NB4 (cell line): ENCODE measurements at regions not wholly inside any gene's neighbourhood (a gene's known extent, or its start where the extent isn't known, plus 50 kb on each side); places are given as distances from the start of the nearest gene placed in this dataset.
"Not testable (repeated sequence)": the region's sequence is repeated elsewhere in the genome, so short reads cannot be mapped to it uniquely, and the experiment has no call there.

ENCODE experiments used
- DNase-seq: peaks from one replicate; pipeline ENCODE4 v3.0.0; 2010; ENCODE audit warnings: low read depth
- H3K4me3 ChIP-seq: one replicate; pipeline ENCODE4 v1.5.1; 2011; ENCODE audit warnings: mild to moderate bottlenecking, low read depth, low read length, moderate library complexity
- MYC ChIP-seq: IDR thresholded peaks from 2 replicates; pipeline ENCODE4 v1.6.1; 2011; ENCODE audit warnings: low read depth, low read length
- POLR2A ChIP-seq: IDR thresholded peaks from 2 replicates; pipeline ENCODE4 v1.6.1; 2011; ENCODE audit warnings: mild to moderate bottlenecking; ENCODE audit not compliant: insufficient read length; ENCODE audit errors: extremely low read depth
- TF ChIP-seq, protein P1 (sequence below): IDR thresholded peaks from 2 replicates; pipeline ENCODE4 v1.6.1; 2011; ENCODE audit warnings: low read depth, low read length
- TF ChIP-seq, protein P2 (sequence below): IDR thresholded peaks from one replicate; pipeline ENCODE4 v1.5.1; 2012; ENCODE audit warnings: low read depth, low read length

DNA sequence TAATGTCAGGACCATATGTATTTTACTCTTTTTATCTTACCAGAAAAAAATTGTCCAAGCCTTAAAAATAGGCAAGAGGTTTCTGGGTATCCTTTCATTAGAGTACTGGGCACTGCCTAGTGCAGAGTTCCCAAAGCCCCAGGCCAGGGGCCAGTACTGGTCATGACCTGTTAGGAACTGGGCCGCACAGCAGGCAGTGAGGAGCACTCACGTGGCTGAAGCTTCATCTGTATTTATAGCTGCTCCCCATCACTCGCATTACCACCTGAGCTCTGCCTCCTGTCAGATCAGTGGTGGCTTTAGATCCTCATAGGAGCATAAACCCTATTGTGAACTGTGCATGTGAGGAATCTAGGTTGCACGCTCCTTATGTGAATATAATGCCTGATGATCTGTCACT lies 632.9 kb downstream of the UTRN start:
- no peak for DNase-seq
- TF ChIP-seq, protein P1, sequence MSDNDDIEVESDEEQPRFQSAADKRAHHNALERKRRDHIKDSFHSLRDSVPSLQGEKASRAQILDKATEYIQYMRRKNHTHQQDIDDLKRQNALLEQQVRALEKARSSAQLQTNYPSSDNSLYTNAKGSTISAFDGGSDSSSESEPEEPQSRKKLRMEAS: no peak
- TF ChIP-seq MYC (no peak), POLR2A (no peak)
- TF ChIP-seq, protein P2, sequence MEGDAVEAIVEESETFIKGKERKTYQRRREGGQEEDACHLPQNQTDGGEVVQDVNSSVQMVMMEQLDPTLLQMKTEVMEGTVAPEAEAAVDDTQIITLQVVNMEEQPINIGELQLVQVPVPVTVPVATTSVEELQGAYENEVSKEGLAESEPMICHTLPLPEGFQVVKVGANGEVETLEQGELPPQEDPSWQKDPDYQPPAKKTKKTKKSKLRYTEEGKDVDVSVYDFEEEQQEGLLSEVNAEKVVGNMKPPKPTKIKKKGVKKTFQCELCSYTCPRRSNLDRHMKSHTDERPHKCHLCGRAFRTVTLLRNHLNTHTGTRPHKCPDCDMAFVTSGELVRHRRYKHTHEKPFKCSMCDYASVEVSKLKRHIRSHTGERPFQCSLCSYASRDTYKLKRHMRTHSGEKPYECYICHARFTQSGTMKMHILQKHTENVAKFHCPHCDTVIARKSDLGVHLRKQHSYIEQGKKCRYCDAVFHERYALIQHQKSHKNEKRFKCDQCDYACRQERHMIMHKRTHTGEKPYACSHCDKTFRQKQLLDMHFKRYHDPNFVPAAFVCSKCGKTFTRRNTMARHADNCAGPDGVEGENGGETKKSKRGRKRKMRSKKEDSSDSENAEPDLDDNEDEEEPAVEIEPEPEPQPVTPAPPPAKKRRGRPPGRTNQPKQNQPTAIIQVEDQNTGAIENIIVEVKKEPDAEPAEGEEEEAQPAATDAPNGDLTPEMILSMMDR: no peak
- no peak overlapping the region for H3K4me3 ChIP-seq

DNA sequence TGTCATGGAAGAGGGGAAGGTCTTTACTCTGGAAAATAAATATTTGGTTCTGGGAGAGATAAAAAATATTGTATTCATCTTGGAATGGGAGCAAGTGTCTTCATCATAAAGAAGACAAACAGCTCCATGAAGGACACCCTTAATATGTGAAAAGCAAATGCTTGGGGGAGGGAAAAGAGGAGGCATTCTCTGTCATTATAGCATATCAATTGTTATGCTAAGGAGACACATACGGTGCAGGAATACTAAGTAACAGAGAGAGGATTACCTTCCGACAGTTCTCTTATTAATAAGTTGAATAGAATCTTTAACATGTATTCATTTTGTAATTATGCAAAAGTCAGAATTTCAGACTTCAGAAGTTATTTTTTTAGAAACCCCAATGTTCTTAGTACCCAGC lies 634.4 kb downstream of the UTRN start:
- H3K4me3 ChIP-seq: no peak overlapping the region
- TF ChIP-seq, protein P2: no peak
- TF ChIP-seq POLR2A (no peak), MYC (no peak)
- TF ChIP-seq, protein P1: no peak
- DNase-seq: no peak

DNA sequence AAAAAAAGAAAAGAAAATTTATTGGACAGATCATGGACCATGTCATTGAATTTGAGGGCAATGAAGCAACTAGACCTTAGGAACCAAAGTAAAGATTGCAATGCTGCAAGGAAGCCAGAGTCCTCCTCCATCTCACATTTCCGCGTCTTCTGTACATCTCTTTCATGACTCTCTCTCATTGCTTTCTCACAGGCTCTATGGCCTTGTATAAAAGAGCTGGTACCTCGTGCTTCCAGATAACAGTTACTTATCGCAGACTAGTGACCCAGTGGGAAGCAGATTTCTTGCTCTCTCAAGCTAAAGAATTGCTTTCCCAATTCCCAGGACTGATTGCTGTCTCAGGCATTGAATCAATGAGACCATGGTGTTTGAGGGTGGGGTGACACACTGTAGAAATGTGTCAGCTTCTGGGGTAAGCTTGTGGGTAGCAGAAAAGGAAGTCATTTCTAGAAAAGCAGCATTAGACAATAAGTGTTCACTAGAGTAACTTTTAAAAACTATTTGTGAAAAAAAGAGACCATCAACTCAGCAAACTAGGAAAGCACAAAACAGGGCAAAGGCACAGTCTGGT lies 635.3 kb downstream of the UTRN start:
- no peak for DNase-seq
- TF ChIP-seq MYC (no peak), POLR2A (no peak)
- TF ChIP-seq, protein P1: no peak
- TF ChIP-seq, protein P2: no peak

DNA sequence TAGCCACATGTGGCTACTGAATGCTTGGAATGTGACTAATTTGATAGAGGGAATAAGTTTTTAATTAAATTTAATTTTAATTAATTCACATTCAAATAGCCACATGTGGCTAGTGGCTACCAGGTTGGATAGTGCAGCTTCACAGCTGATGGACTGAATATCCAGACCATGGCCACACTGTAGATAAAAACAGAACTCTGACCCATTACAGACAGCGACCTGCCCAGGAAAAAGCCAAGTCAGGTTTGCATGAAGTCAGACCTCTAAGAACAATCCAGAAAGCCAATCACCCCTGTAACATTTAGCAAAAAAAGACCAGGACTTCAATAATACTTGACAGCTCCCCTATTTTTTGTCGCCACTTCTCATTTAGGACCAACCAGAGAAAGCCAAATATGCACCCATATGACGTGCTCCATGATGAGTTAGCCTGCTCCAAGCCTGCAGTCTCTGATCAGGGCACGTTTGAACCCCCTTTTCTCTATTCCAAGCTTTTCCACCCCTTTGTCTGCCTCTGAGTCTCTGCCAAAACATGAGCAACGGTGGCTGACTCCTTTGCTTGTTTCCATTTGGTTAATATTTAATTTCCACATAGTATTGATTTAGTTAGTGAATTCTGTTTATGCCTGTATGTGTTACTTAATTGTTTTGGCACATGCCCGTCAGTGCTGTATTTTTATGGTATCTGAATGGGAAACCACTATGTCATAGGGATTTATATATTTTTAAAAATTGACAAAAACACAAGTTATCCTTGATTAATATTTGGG lies 636.3 kb downstream of the UTRN start:
- TF ChIP-seq, protein P1: no peak
- TF ChIP-seq POLR2A (no peak), MYC (no peak)
- TF ChIP-seq, protein P2: no peak
- DNase-seq: no peak
- no peak overlapping the region for H3K4me3 ChIP-seq

More for the DNA sequence above, 635.3 kb downstream of the UTRN start:
- H3K4me3 ChIP-seq: no peak overlapping the region

DNA sequence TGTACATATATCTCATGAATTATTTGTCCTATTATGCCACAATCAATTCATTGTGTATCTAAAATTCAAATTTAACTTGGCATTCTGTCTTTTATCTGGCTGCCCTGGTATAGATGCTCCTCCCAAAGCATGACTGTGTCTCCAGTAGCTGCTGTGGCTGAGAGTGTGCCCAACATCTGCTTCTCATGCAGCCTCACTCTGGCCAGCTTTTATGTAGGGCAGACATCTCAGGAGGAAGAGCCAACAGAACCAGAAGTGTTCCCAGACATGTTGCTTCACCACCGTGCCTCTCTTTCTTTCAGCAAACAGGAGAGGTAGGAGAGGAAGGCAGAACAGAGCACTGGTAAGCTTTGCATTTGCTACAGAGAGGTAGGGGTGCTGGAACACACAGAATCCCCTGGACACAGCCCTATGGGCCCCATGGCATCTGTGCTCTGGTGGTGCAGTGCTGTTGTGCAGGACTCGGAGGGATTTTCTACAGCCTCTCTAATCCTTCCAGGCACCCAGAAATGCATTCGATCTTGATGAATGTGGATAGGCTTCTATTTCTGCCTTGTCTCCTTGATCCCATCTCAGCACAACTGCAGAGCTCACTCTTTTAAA lies 637.1 kb downstream of the UTRN start:
- DNase-seq: no peak
- H3K4me3 ChIP-seq: no peak overlapping the region
- TF ChIP-seq, protein P2: no peak
- TF ChIP-seq MYC (no peak), POLR2A (no peak)
- TF ChIP-seq, protein P1: no peak

DNA sequence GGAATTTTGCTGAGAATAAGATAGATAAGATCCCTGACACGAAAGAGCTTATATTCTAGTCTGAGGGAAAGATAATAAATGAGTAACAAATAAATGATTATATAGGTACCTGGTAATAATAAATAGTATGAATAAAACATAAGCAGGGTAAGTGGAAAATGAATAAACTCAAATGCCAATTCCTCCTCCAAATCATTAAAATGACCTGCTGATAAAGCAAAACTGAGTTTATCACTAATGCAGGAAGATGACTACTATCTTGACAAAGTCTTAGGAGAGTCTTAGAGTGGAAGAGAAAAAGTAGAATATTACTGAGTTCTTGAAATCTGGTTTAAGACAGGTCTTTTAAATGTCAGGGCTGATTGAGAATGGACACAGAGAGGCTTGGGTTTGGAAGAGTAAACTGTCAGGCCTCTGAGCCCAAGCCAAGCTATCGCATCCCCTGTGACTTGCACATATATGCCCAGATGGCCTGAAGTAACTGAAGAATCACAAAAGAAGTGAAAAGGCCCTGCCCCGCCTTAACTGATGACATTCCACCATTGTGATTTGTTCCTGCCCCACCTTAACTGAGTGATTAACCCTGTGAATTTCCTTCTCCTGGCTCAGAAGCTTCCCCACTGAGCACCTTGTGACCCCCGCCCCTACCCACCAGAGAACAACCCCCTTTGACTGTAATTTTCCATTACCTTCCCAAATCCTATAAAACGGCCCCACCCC lies 637.8 kb downstream of the UTRN start:
- DNase-seq, H3K4me3 ChIP-seq: not testable (repeated sequence)

DNA sequence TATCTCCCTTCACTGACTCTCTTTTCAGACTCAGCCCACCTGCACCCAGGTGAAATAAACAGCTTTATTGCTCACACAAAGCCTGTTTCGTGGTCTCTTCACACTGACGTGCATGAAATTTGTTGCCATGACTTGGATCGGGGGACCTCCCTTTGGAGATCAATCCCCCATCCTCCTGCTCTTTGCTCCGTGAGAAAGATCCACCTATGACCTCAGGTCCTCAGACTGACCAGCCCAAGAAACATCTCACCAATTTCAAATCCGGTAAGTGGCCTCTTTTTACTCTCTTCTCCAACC lies 638.3 kb downstream of the UTRN start:
- DNase-seq, H3K4me3 ChIP-seq: not testable (repeated sequence)
